AG09319 (cell line): ENCODE measurements at regions not wholly inside any gene's neighbourhood (a gene's known extent, or its start where the extent isn't known, plus 50 kb on each side); places are given as distances from the start of the nearest gene placed in this dataset.

ENCODE experiments used
- DNase-seq: peaks from one replicate; pipeline ENCODE4 v3.0.0-alpha.2; 2010; ENCODE audit warnings: low read depth; ENCODE audit errors: extremely low read depth
- CTCF ChIP-seq: IDR thresholded peaks from 2 replicates; pipeline ENCODE4 v1.5.1; 2011; ENCODE audit warnings: low read depth, mild to moderate bottlenecking, inconsistent platforms, low read length, moderate library complexity

GRCh38 chr6:47096211-47096895 is 54.2 kb upstream of the ADGRF1 start:
- no peak; the same call in 1 of the 2 replicates for TF ChIP-seq CTCF
- no peak for DNase-seq

GRCh38 chr6:47094241-47094925 is 52.3 kb upstream of the ADGRF1 start:
- no peak for TF ChIP-seq CTCF
- DNase-seq = no peak

- TF ChIP-seq CTCF = no peak
- no peak for DNase-seq
Observed at GRCh38 chr6:47093169-47093568, 51.0 kb upstream of the ADGRF1 start.

GRCh38 chr6:47091886-47092668 is 49.9 kb upstream of the ADGRF1 start:
- no peak for DNase-seq
- no peak for TF ChIP-seq CTCF
